CD4-positive, alpha-beta T cell (primary cell): ENCODE measurements at regions not wholly inside any gene's neighbourhood (a gene's known extent, or its start where the extent isn't known, plus 50 kb on each side); places are given as distances from the start of the nearest gene placed in this dataset.

ENCODE experiments used
- ATAC-seq: fragments of 200-7000 bp; cut with Tn5 transposase; one replicate; pipeline ENCODE4 v1.10.0; 2022; ENCODE audit warnings: mild to moderate bottlenecking; ENCODE audit not compliant: poor library complexity
- CTCF ChIA-PET: fragments of 350-600 bp; sonication (Branson Sonifier 250); formaldehyde crosslinking; loops from one replicate; lab custom pipeline; 2021; ENCODE audit warnings: antibody characterized with exemption, inconsistent platforms; lab: Charles Lee
- POLR2A ChIA-PET: fragments of 350-600 bp; sonication (Branson Sonifier 250); formaldehyde crosslinking; loops from one replicate; lab custom pipeline; 2021; ENCODE audit warnings: antibody characterized with exemption, inconsistent platforms; lab: Charles Lee
- DNase-seq, 14 experiments: peaks; one replicate each; pipeline ENCODE4 v3.0.0-alpha.2; 2013 to 2020; ENCODE audit warnings: mixed read lengths in 2 of 14
- H3K27ac ChIP-seq, 2 donors: one replicate each; pipeline versions ENCODE4 v1.5.1 to v1.7.0; 2013; ENCODE audit warnings: low read length in 2 of 2, low read depth in 1 of 2, mild to moderate bottlenecking in 1 of 2
- H3K27me3 ChIP-seq, 2 experiments: 1 replicate in 1 of 2; 2 replicates in 1 of 2; pipeline versions ENCODE4 v1.6.1 to v1.7.0; 2013; ENCODE audit warnings: low read length in 2 of 2, control low read depth in 1 of 2, mild to moderate bottlenecking in 1 of 2, moderate library complexity in 1 of 2; ENCODE audit not compliant: insufficient read depth in 2 of 2, control insufficient read depth in 1 of 2
- H3K36me3 ChIP-seq: one replicate; pipeline ENCODE4 v1.6.1; 2013; ENCODE audit warnings: low read length, control low read depth; ENCODE audit not compliant: insufficient read depth
- H3K4me1 ChIP-seq: one replicate; pipeline ENCODE4 v1.6.1; 2013; ENCODE audit warnings: low read length, control low read depth; ENCODE audit not compliant: insufficient read depth
- H3K4me3 ChIP-seq: one replicate; pipeline ENCODE4 v1.5.1; 2013; ENCODE audit warnings: mild to moderate bottlenecking, low read length, moderate library complexity
- H3K9me3 ChIP-seq, 2 experiments: 1 replicate in 1 of 2; 2 replicates in 1 of 2; pipeline versions ENCODE4 v1.6.1 to v1.7.0; 2013; ENCODE audit warnings: low read length in 2 of 2, mild to moderate bottlenecking in 2 of 2, control low read depth in 1 of 2, moderate library complexity in 1 of 2; ENCODE audit not compliant: control insufficient read depth in 1 of 2, insufficient read depth in 1 of 2
- H3K27ac Mint-ChIP-seq: one replicate; pipeline ENCODE4 v1.8.0; 2020; ENCODE audit warnings: mixed read lengths
- H3K27me3 Mint-ChIP-seq: one replicate; pipeline ENCODE4 v1.8.0; 2021; ENCODE audit warnings: mixed read lengths
- H3K36me3 Mint-ChIP-seq: one replicate; pipeline ENCODE4 v1.8.0; 2021; ENCODE audit warnings: low read depth, mixed read lengths
- H3K4me1 Mint-ChIP-seq: one replicate; pipeline ENCODE4 v1.8.0; 2021; ENCODE audit warnings: low read depth, mixed read lengths
- H3K4me3 Mint-ChIP-seq: one replicate; pipeline ENCODE4 v1.8.0; 2020; ENCODE audit warnings: mild to moderate bottlenecking, mixed read lengths
- H3K9me3 Mint-ChIP-seq: one replicate; pipeline ENCODE4 v1.8.0; 2020; ENCODE audit warnings: mixed read lengths
- CTCF ChIP-seq: fragments of 200-600 bp; IDR thresholded peaks from one replicate; pipeline ENCODE4 v1.8.0; 2022; ENCODE audit warnings: antibody characterized with exemption, mild to moderate bottlenecking
- intact Hi-C, 2 experiments: fragments of 100-400 bp; cut with DNase I in 1 of 2; cut with micrococcal nuclease in 1 of 2; formaldehyde crosslinking; loops; one replicate each; pipeline versions ENCODE4 v1.15.1 to v1.9.0; 2023 to 2025; cut with DNase I, micrococcal nuclease

DNA sequence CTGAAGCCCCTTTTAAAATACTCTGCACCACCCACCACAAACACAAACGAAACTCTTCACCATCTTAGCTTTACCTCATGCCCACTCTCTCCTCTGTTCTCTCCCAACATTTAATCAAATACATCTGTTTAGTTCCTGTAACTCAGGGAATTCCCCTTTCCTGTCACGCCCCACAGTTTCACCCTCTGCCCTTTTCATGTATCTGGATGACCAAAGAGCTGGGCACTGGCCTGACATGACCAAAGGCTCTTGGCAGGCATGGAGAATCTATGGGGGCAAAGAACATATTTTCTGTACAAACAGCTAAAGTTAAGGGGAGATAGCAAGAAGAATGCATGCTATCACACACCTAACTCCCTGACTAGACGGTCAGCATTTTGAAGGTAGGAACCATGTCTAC lies 270.0 kb downstream of the TBL1XR1 start:
- Histone ChIP-seq H3K4me1 (no peaks in the 10 kb centered on the region), H3K27me3 (peaks cover 0 to 2% of the 10 kb centered on the region in 2 experiments), H3K36me3 (no peaks in the 10 kb centered on the region), H3K9me3 (no peaks in the 10 kb centered on the region), H3K4me3 (no peak overlapping the region), H3K27ac (no peak overlapping the region)
- H3K36me3 Mint-ChIP-seq: no peaks in the 10 kb centered on the region
- CTCF ChIA-PET: no interaction called here
- intact Hi-C loops: no loop called here
- POLR2A ChIA-PET: no interaction called here
- no peak overlapping the region for H3K27ac Mint-ChIP-seq
- H3K27me3 Mint-ChIP-seq: peaks cover 4% of the 10 kb centered on the region
- no peak for DNase-seq
- no peaks in the 10 kb centered on the region for H3K4me1 Mint-ChIP-seq
- ATAC-seq: no peak
- H3K4me3 Mint-ChIP-seq: no peak overlapping the region
- no peak for TF ChIP-seq CTCF
- peaks cover 3% of the 10 kb centered on the region for H3K9me3 Mint-ChIP-seq

DNA sequence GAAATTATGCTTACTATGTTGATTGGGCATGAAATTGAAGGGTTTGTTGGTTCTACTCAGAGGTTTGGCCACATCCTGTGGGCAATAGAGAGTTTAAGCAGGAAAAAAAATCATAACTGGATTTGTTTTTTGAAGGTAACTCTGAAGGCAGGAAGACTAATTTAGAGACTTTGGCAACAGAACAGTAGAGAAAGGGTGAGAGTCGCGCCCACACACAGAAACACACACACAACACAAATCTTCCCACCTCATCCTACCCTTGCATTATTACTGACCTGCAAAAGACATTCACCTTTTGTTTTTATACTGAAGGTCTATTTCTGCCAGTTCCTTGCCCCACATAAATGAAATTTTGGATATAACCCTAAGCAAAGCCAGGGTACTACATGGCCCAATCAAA lies 270.6 kb downstream of the TBL1XR1 start:
- H3K36me3 ChIP-seq: no peaks in the 10 kb centered on the region
- intact Hi-C loops: no loop called here
- ATAC-seq (no peak), DNase-seq (no peak)
- peaks cover 0 to 2% of the 10 kb centered on the region in 2 experiments for H3K27me3 ChIP-seq
- peaks cover 7% of the 10 kb centered on the region for H3K27me3 Mint-ChIP-seq
- H3K4me3 Mint-ChIP-seq: no peak overlapping the region
- no peak overlapping the region for H3K4me3 ChIP-seq
- H3K4me1 Mint-ChIP-seq: no peaks in the 10 kb centered on the region
- ChIA-PET POLR2A (no interaction called here), CTCF (no interaction called here)
- H3K4me1 ChIP-seq: no peaks in the 10 kb centered on the region
- H3K9me3 Mint-ChIP-seq: peaks cover 3% of the 10 kb centered on the region
- no peak for TF ChIP-seq CTCF
- H3K36me3 Mint-ChIP-seq: no peaks in the 10 kb centered on the region
- no peaks in the 10 kb centered on the region for H3K9me3 ChIP-seq
- no peak overlapping the region for H3K27ac Mint-ChIP-seq
- no peak overlapping the region for H3K27ac ChIP-seq

- Histone ChIP-seq H3K27me3 (peaks cover 0 to 2% of the 10 kb centered on the region in 2 experiments), H3K9me3 (no peaks in the 10 kb centered on the region), H3K27ac (no peak overlapping the region), H3K4me3 (no peak overlapping the region), H3K36me3 (no peaks in the 10 kb centered on the region), H3K4me1 (no peaks in the 10 kb centered on the region)
- no peak overlapping the region for H3K4me3 Mint-ChIP-seq
- DNase-seq: no peak
- intact Hi-C loops: no loop called here
- peaks cover 7% of the 10 kb centered on the region for H3K27me3 Mint-ChIP-seq
- ChIA-PET POLR2A (no interaction called here), CTCF (interaction anchor here (0.5 kb wide), 1 partner anchor 288 kb away, joined by 3 read pairs; no protein-coding TSS in a partner anchor)
- no peaks in the 10 kb centered on the region for H3K36me3 Mint-ChIP-seq
- no peak for ATAC-seq
- no peak overlapping the region for H3K27ac Mint-ChIP-seq
- peaks cover 3% of the 10 kb centered on the region for H3K9me3 Mint-ChIP-seq
- H3K4me1 Mint-ChIP-seq: no peaks in the 10 kb centered on the region
- TF ChIP-seq CTCF: no peak
Observed at GRCh38 chr3:176926034-176926433, 271.2 kb downstream of the TBL1XR1 start.
